K562 (cell line): ENCODE measurements at regions not wholly inside any gene's neighbourhood (a gene's known extent, or its start where the extent isn't known, plus 50 kb on each side); places are given as distances from the start of the nearest gene placed in this dataset.

Experiments used
- ATAC-seq: fragments of 200-7000 bp; cut with Tn5 transposase; 3 replicates; pipeline ENCODE4 v1.9.1; 2020; ENCODE audit warnings: moderate library complexity
- BruUV-seq: library from RNA; stranded (reverse); fragments of 400-500 nt; replicated peaks from 2 replicates; lab custom pipeline; 2021; lab: Mats Ljungman, UMichigan
- CTCF ChIA-PET: fragments of 300-600 bp; formaldehyde crosslinking; extraction: SDS; loops from one replicate; lab custom pipeline; 2021; ENCODE audit warnings: low intra/inter-chr PET ratio; lab: Yijun Ruan, JAX
- POLR2A ChIA-PET: fragments of 300-600, 350-650 bp; sonication (Branson Sonifier 250); formaldehyde crosslinking; extraction: SDS; loops from one replicate; lab custom pipeline; 2021; ENCODE audit warnings: antibody characterized with exemption, inconsistent platforms; lab: Yijun Ruan, JAX
- DNase-seq, 4 experiments: peaks; one replicate each; pipeline versions ENCODE4 v3.0.0 to v3.0.0-alpha.2; 2011 to 2018; ENCODE audit warnings: low spot score in 3 of 4, mixed read lengths in 3 of 4; ENCODE audit errors: extremely low read depth in 1 of 4
- FAIRE-seq: peaks from 2 replicates; lab custom pipeline; 2011; peaks lifted over from hg19 to GRCh38; lab: Jason Lieb, UNC
- H2AFZ ChIP-seq: 2 replicates; pipeline ENCODE4 v1.6.0; 2011; ENCODE audit warnings: low read depth, low read length, control low read depth, inconsistent platforms
- H3K27ac ChIP-seq: fragments of 200-600 bp; 3 replicates; pipeline ENCODE4 v1.8.0; 2011; ENCODE audit warnings: low read depth, mild to moderate bottlenecking, control low read depth, inconsistent platforms, low read length, moderate library complexity, mixed read lengths; ENCODE audit errors: extremely low read depth
- H3K27me3 ChIP-seq, 2 experiments: fragments of 300-600 bp in 1 of 2; 2 replicates in 1 of 2; 3 replicates in 1 of 2; pipeline versions ENCODE4 v1.6.0 to v1.8.0; 2011; ENCODE audit warnings: inconsistent platforms in 2 of 2, low read length in 2 of 2, mild to moderate bottlenecking in 1 of 2, mixed read lengths in 1 of 2, moderate library complexity in 1 of 2; ENCODE audit not compliant: control insufficient read depth in 2 of 2, insufficient read depth in 2 of 2
- H3K36me3 ChIP-seq: fragments of 300-600 bp; 3 replicates; pipeline ENCODE4 v1.8.0; 2011; ENCODE audit warnings: mild to moderate bottlenecking, low read length, inconsistent platforms; ENCODE audit not compliant: control insufficient read depth, insufficient read depth
- H3K4me1 ChIP-seq, 2 experiments: fragments of 200-600 bp in 1 of 2; replicated peaks in 1 of 2; 2 replicates in 1 of 2; 3 replicates in 1 of 2; pipeline versions ENCODE4 v1.5.1 to v1.8.0; 2011; ENCODE audit warnings: inconsistent platforms in 2 of 2, low read length in 2 of 2, mild to moderate bottlenecking in 1 of 2, mixed read lengths in 1 of 2, moderate library complexity in 1 of 2; ENCODE audit not compliant: control insufficient read depth in 2 of 2, insufficient read depth in 2 of 2
- H3K4me2 ChIP-seq: 2 replicates; pipeline ENCODE4 v1.6.1; 2011; ENCODE audit warnings: low read length, control low read depth, inconsistent platforms, mixed read lengths; ENCODE audit not compliant: insufficient read depth
- H3K4me3 ChIP-seq: fragments of 200-600 bp; sonication (generic), shearing (Covaris generic); 2 replicates; pipeline ENCODE4 v1.5.1; 2016; ENCODE audit warnings: control low read depth, inconsistent platforms
- H3K79me2 ChIP-seq: fragments of 200-600 bp; 3 replicates; pipeline ENCODE4 v1.8.0; 2011; ENCODE audit warnings: low read length, inconsistent platforms; ENCODE audit not compliant: control insufficient read depth, insufficient read depth
- H3K9ac ChIP-seq, 2 experiments: 2 replicates each; pipeline versions ENCODE4 v1.6.0 to v1.6.1; 2011; ENCODE audit warnings: low read depth in 2 of 2, low read length in 2 of 2, control low read depth in 1 of 2, inconsistent platforms in 1 of 2, mild to moderate bottlenecking in 1 of 2, mixed read lengths in 1 of 2; ENCODE audit not compliant: insufficient read depth in 1 of 2
- H3K9me1 ChIP-seq: one replicate; pipeline ENCODE4 v1.6.0; 2011; ENCODE audit warnings: inconsistent platforms, mild to moderate bottlenecking, low read length, moderate library complexity; ENCODE audit not compliant: control insufficient read depth, insufficient read depth
- H3K9me3 ChIP-seq: replicated peaks from 2 replicates; pipeline ENCODE4 v1.5.1; 2011; ENCODE audit warnings: low read depth, low read length, inconsistent platforms; ENCODE audit not compliant: control insufficient read depth, insufficient read depth
- H4K20me1 ChIP-seq: replicated peaks from 2 replicates; pipeline ENCODE4 v1.6.1; 2011; ENCODE audit warnings: low read length, inconsistent platforms, mixed read lengths; ENCODE audit not compliant: control insufficient read depth, insufficient read depth
- ARHGAP35 ChIP-seq: fragments of 450-650 bp; IDR thresholded peaks from 2 replicates; pipeline ENCODE4 v1.6.1; 2018; ENCODE audit not compliant: partially characterized antibody
- C11orf30 ChIP-seq: fragments of 450-650 bp; IDR thresholded peaks from 2 replicates; pipeline ENCODE4 v1.6.1; 2016; ENCODE audit warnings: low read depth, mild to moderate bottlenecking
- FOXM1 ChIP-seq, 2 experiments: fragments of 450-650 bp in 1 of 2; sonication (generic) in 1 of 2; formaldehyde crosslinking in 1 of 2; IDR thresholded peaks; 2 replicates each; pipeline versions ENCODE4 v1.6.1 to v1.9.0; 2017 to 2022; ENCODE audit warnings: low read depth in 2 of 2, mild to moderate bottlenecking in 2 of 2, missing genetic modification reagents in 1 of 2, moderate library complexity in 1 of 2
- GTF2E2 ChIP-seq: fragments of 200-800 bp; sonication (Bioruptor generic); IDR thresholded peaks from 2 replicates; pipeline ENCODE4 v1.6.1; 2016; ENCODE audit warnings: missing genetic modification characterization, missing compliant biosample characterization
- MAFF ChIP-seq: IDR thresholded peaks from 2 replicates; pipeline ENCODE4 v1.6.1; 2012; ENCODE audit warnings: low read length, improper control_type of control experiment
- MAFG ChIP-seq: fragments of 450-650 bp; conservative IDR thresholded peaks from 2 replicates; pipeline ENCODE4 v1.6.1; 2016; ENCODE audit warnings: missing genetic modification characterization, missing compliant biosample characterization
- MAFK ChIP-seq: IDR thresholded peaks from 2 replicates; pipeline ENCODE4 v1.6.1; 2011; ENCODE audit warnings: low read length, improper control_type of control experiment
- STAT5B ChIP-seq: fragments of 250-450 bp; sonication (Bioruptor Pico); IDR thresholded peaks from 2 replicates; pipeline ENCODE4 v1.8.0; 2021; ENCODE audit warnings: mild to moderate bottlenecking, inconsistent platforms
- ZNF316 ChIP-seq: fragments of 450-650 bp; IDR thresholded peaks from 2 replicates; pipeline ENCODE4 v1.6.1; 2016
- ZNF324 ChIP-seq: fragments of 250-450 bp; sonication (Bioruptor Pico); IDR thresholded peaks from 2 replicates; pipeline ENCODE4 v1.4.0; 2020; ENCODE audit warnings: mild to moderate bottlenecking
- WGBS: fragments of 100-300 bp; shearing (Covaris generic); methylation state at CpG from one replicate; pipeline ENCODE4 v1.1.6; 2016; ENCODE audit warnings: low coverage, mixed read lengths; ENCODE audit not compliant: insufficient coverage; ENCODE audit errors: missing lambda C conversion rate; 5-methylcytosine and 5-hydroxymethylcytosine counted together
- in situ Hi-C: fragments of 300-500 bp; cut with MboI; formaldehyde crosslinking; loops from 4 replicates; pipeline ENCODE4 v1.15.0; 2018; ENCODE audit warnings: inconsistent platforms, mixed read lengths
- intact Hi-C: fragments of 100-400 bp; cut with micrococcal nuclease; formaldehyde crosslinking; loops from 2 replicates; pipeline ENCODE4 v1.14.2; 2022

GRCh38 chr2:117271631-117272030 is 542.9 kb upstream of the DDX18 start:
- CTCF ChIA-PET, result no interaction called here
- no peaks in the 10 kb centered on the region for H3K79me2 ChIP-seq
- POLR2A ChIA-PET, result no interaction called here
- in situ Hi-C loops (no loop called here), intact Hi-C loops (no loop called here)
- no peak overlapping the region for H3K4me2 ChIP-seq
- ATAC-seq, result no peak
- H2AFZ ChIP-seq, result no peak overlapping the region
- no TSS peak for BruUV-seq
- FAIRE-seq, result no peak
- no peaks in the 10 kb centered on the region for H3K4me1 ChIP-seq
- no peaks in the 10 kb centered on the region for H4K20me1 ChIP-seq
- no peaks in the 10 kb centered on the region for H3K9me1 ChIP-seq
- no peaks in the 10 kb centered on the region for H3K36me3 ChIP-seq
- WGBS, result 0% methylated on average over 1 of the region's 1 CpG
- H3K27ac ChIP-seq, result no peak overlapping the region
- no peaks in the 10 kb centered on the region for H3K9me3 ChIP-seq
- no peak overlapping the region for H3K9ac ChIP-seq
- TF ChIP-seq MAFF, result peak; percentile 67
- TF ChIP-seq GTF2E2 (tag), result no peak
- TF ChIP-seq MAFG (tag), result peak; percentile 63; the same call in 1 of the 2 replicates
- TF ChIP-seq MAFK, result peak; percentile 80
- peak; percentile 34; the same call in 1 of the 2 replicates for TF ChIP-seq C11orf30
- TF ChIP-seq ARHGAP35, result no peak
- peak; percentile 63 for TF ChIP-seq ZNF316
- H3K4me3 ChIP-seq, result no peak overlapping the region
- H3K27me3 ChIP-seq, result no peaks in the 10 kb centered on the region
- no peak for DNase-seq

GRCh38 chr2:117273009-117273671 is 541.4 kb upstream of the DDX18 start:
- no peaks in the 10 kb centered on the region for H3K27me3 ChIP-seq
- no peak overlapping the region for H3K27ac ChIP-seq
- ChIA-PET POLR2A (no interaction called here), CTCF (no interaction called here)
- intact Hi-C loops, result no loop called here
- no peaks in the 10 kb centered on the region for H3K9me3 ChIP-seq
- H3K79me2 ChIP-seq, result no peaks in the 10 kb centered on the region
- no peak overlapping the region for H2AFZ ChIP-seq
- FAIRE-seq (no peak), DNase-seq (no peak)
- in situ Hi-C loops, result no loop called here
- H3K9me1 ChIP-seq, result no peaks in the 10 kb centered on the region
- no TSS peak for BruUV-seq
- 3% methylated on average over 6 of the region's 6 CpGs for WGBS
- H4K20me1 ChIP-seq, result no peaks in the 10 kb centered on the region
- H3K4me1 ChIP-seq, result no peaks in the 10 kb centered on the region
- no peak overlapping the region for H3K4me2 ChIP-seq
- H3K36me3 ChIP-seq, result no peaks in the 10 kb centered on the region
- TF ChIP-seq STAT5B (CRISPR knock-in tag), result no peak
- no peak for TF ChIP-seq FOXM1 (IDR thresholded peaks at IDR 0.05; ENCODE audit: low read depth)
- TF ChIP-seq FOXM1 (CRISPR knock-in tag; IDR thresholded peaks at IDR 0.05; ENCODE audit: low read depth), result no peak
- no peak for TF ChIP-seq ZNF324
- TF ChIP-seq, all 486 proteins: peak for 0
- Histone ChIP-seq H3K4me3 (no peak overlapping the region), H3K9ac (no peak overlapping the region)
- ATAC-seq, result no peak
